LNCaP clone FGC (cell line): ENCODE measurements at regions not wholly inside any gene's neighbourhood (a gene's known extent, or its start where the extent isn't known, plus 50 kb on each side); places are given as distances from the start of the nearest gene placed in this dataset.
A peak's percentile ranks its signal among the peaks of the same experiment; 100 is the strongest.

Experiments
- DNase-seq: peaks from one replicate; pipeline ENCODE4 v3.0.0-alpha.2; 2011; ENCODE audit warnings: low read depth
- H3K4me3 ChIP-seq: 2 replicates; pipeline ENCODE4 v1.5.1; 2011; ENCODE audit warnings: mild to moderate bottlenecking, low read depth, low read length, control low read depth
- CTCF ChIP-seq: IDR thresholded peaks from 2 replicates; pipeline ENCODE4 v1.5.1; 2012; ENCODE audit warnings: mild to moderate bottlenecking; ENCODE audit not compliant: control insufficient read depth, insufficient read depth; ENCODE audit errors: extremely low read depth

- no peak for DNase-seq
- TF ChIP-seq CTCF = no peak
- no peak overlapping the region for H3K4me3 ChIP-seq
Observed at GRCh38 chr5:29262339-29263123, 1931.0 kb upstream of the CDH6 start.

DNA sequence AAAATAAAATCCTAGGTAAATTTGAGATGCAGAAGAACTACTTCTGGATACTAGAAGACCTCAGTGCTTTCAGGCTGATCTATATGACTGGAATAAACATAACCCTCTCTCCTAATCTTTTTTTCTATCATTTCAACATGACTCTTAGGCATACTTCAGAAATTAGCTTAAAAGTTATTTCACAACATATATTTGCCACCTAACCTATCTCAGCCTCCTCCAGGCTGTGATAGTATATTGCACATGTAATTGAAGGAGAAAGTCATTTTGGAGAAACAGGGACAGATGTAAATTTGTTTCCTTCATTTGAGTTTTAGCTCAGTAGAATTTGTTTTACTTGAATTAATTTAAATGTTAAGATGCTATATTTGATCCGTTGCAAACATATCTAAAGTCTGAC lies 1932.3 kb upstream of the CDH6 start:
- no peak for TF ChIP-seq CTCF
- DNase-seq = no peak
- H3K4me3 ChIP-seq = no peak overlapping the region

- DNase-seq = no peak
- peak; percentile 16; the same call in 1 of the 2 replicates for TF ChIP-seq CTCF
- no peak overlapping the region for H3K4me3 ChIP-seq
Observed at GRCh38 chr5:29252390-29252789, 1941.1 kb upstream of the CDH6 start.

DNA sequence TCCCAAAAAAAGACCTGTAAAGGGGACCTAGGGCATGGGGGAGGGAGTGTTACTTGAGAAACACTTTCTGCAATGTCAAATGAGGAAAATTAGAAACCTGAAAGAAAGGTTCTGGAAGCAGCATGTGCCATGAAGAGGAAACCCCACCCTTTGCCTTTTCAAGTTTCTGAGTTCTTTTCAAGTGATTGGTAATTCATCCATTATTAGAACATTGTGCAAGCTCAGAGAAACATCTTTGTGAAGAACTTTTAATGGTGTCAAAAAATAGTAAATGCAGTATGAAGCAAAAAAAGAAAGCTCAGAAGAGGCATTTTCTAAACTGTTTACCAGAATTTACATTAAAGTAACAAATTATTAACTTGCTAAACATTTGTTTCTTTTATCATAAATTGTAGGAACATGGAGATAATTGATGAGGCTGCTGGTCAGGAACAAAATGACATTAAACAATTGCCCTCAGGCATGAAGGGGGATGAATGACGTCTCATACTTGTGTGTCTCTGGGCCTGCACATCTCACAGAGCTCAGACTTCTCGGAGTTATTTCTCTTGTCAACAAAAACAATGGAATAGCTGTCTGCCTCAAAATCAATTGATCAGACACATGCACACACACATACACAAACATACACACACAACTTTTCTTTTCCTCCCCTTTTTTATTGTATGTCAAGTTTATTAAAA lies 1946.0 kb upstream of the CDH6 start:
- no peak overlapping the region for H3K4me3 ChIP-seq
- no peak for TF ChIP-seq CTCF
- DNase-seq = no peak

- no peak for DNase-seq
Observed at GRCh38 chr5:29240379-29240778, 1953.1 kb upstream of the CDH6 start.

DNA sequence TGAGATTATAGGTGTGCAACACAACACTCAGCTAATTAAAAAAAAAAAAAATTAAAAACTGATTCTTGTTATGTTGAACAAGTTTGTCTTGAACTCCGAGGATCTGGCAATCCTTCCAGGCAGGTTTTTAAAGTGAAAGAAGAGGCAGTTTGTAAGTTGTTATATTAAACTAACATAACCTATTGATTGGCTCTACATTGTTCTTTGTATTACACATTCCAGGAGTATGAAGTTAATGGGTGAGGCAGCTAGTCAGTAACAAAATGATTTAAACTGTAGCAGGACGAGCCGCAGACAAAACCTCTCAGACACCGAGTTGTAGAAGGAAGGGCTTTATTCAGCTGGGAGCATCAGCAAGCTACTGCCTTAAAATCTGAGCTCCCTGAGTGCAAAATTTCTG lies 1953.9 kb upstream of the CDH6 start:
- no peak overlapping the region for H3K4me3 ChIP-seq
- no peak for DNase-seq
- no peak for TF ChIP-seq CTCF

More at GRCh38 chr5:29240379-29240778, 1953.1 kb upstream of the CDH6 start:
- no peak overlapping the region for H3K4me3 ChIP-seq
- no peak for TF ChIP-seq CTCF
